GM21528 (cell line): ENCODE measurements at regions not wholly inside any gene's neighbourhood (a gene's known extent, or its start where the extent isn't known, plus 50 kb on each side); places are given as distances from the start of the nearest gene placed in this dataset.
"Not testable (repeated sequence)": the region's sequence is repeated elsewhere in the genome, so short reads cannot be mapped to it uniquely, and the experiment has no call there.

Experiments
- ATAC-seq: cut with Tn5 transposase; IDR thresholded peaks from one replicate; pipeline ENCODE4 v1.9.1; 2021; ENCODE audit warnings: mild to moderate bottlenecking, moderate library complexity; ENCODE audit not compliant: unreplicated experiment, low FRiP score

DNA sequence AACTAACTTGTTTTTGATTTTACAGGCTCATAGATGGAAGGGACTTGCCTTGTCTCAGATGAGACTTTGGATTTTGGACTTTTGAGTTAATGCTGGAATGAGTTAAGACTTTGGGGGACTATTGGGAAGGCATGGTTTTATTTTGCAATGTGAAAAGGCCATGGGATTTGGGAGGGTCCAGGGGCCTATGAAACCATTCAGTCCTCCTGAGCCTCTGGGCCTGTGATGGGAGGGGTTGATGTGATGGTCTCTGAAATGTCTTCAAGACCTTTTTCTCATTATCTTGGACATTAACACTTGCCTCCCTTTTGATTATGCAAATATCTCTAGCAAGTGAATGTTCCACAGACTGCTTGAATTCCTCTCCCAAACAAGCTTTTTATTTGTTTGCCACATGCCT is 346.0 kb upstream of the DIPK2B start:
- not testable (repeated sequence) for ATAC-seq

DNA sequence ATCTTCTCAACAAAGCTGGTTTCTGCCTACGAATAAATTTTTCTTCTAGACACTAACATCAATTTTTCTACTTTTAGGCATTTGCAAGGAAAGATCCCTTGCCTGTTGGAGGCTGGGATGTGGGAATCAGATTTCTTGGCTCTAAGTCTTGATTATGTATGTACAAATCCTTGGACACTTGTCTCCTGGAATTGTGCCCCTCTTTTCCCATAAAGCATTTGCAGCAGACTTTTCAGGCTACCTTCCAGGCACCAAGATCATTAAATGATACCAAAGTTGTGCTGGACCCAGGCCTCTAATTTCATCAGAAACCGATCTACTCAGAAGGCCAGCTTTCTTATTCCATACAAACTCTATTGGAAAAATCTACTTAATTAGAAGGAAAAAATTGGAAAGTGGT is 339.5 kb upstream of the DIPK2B start:
- no peak for ATAC-seq

DNA sequence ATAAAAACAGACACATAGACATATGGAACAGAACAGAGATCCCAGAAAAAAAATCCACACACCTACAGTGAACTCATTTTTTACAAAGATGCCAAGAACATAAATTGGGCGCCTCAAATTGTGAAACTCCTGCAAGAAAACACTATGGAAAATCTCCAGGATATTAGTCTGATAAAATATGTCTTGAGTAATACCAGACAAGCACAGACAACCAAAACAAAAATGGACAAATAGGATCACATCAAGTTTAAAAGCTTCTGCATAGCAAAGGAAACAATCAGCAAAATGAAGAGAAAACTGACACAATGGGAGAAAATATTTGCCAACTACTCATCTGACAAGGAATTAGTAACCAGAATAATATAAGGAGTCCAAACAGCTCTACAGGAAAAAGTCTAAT is 337.3 kb upstream of the DIPK2B start:
- no peak for ATAC-seq

DNA sequence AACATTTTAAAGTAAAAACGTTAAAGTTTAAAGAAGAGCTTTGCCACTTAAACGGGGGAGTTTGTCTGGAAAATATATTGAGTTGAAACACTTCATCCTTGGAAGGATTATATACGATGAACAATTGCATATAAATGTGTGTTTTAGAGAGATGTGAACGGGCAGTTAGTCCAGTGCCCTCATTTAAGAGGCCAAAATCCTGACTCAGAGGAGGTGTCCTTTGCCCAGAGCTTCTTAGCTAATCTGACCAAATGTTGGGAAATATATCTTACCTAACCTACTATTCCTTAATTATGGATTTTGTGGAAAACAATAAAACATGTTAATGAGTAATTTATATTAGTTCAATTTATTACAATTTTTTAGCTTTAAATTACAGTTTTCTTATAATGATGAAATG is 327.2 kb upstream of the DIPK2B start:
- ATAC-seq: no peak

DNA sequence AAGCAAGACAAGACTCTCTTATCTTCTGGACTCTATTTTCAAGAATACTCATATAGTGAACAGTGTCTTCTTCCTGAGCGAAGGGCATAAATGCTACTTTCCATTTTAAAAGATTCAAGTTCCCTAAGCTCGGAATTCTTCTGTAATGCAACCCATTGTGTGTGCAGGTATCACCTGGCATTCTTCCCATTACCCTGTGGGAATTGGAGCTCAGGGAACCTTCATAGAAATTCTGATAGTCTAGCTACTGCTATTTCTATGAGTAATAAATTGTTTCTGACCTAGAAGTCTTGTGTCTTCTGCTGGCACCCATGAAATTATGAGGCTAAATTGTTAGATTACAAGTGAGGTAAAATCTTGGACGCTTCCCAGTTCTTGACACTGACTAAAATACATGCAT is 324.1 kb upstream of the DIPK2B start:
- no peak for ATAC-seq

DNA sequence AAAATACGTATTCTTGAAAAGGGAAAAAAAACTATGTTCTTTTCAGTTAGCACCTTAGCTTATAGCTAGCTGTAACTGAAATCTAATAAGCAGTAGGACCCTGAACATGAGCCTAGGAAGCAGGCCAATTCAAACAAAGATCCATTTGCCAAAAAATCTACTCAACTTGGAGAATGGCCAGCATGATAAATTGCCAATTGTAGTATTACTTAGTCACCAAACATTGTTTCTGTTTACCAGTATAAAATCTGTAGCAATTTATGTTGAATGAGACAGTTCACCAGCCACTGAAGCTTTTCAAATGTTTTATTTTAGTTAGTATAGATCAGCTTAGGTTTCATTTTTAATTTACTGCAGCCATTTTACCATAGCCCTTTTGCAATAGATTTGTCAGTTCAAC is 323.6 kb upstream of the DIPK2B start:
- ATAC-seq: no peak

DNA sequence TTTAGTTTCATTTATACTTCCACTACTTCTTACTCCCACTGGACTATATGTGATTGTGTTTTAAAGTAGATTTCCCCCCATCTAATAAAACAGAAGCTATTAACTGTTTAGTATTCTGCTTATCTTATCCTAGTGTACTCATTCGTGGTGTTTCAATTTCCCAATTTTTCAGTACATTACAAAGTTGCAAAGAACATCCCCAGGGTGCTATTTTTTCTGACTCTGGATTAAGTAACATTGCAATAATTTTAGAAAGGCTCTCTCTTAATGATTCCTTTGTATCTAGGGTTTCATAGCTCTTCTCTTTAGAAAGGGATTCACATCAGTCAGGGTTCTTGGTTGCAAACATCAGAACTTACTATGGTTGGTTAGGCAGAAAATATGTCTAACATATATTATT is 317.9 kb upstream of the DIPK2B start:
- no peak for ATAC-seq

DNA sequence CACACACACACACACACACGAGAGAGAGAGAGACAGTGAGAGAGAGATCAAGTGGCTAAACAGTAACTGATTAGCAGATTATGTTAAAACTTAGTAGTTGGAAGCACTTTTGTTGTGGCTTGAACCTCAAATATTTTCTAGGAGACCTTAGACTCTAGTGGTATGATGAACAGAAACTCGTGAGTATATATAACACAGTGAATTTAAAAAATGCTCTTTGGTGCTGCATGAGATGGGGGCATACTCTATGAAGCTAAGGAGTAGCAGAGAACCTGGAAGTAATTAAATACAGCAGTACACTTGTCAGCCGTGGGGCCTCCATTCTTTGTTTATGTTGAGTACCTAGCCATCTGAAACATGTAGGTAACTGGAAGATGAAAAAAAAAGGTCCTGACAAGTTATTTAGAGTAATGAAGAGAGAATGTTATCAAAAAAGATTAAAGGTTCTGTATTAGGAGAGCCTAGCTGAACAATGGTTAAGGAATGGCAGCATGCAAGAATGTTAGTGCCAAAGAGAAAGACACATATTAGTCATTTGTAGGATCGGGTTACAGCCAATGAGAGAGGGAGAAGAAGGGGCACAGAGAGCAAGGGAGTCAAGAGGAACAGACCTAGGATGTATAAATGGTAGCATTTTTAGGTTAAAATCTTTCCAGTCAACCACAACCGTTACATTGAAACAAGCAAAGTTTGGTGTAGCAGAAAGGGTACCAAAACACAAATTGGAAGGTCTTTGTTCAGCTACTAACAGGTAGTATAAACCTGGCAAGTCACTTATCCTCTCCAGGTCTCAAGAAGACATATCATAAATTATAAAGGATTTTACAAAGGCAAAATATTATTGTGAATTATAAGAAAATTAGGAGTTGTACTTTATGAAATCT is 316.7 kb upstream of the DIPK2B start:
- ATAC-seq: no peak

DNA sequence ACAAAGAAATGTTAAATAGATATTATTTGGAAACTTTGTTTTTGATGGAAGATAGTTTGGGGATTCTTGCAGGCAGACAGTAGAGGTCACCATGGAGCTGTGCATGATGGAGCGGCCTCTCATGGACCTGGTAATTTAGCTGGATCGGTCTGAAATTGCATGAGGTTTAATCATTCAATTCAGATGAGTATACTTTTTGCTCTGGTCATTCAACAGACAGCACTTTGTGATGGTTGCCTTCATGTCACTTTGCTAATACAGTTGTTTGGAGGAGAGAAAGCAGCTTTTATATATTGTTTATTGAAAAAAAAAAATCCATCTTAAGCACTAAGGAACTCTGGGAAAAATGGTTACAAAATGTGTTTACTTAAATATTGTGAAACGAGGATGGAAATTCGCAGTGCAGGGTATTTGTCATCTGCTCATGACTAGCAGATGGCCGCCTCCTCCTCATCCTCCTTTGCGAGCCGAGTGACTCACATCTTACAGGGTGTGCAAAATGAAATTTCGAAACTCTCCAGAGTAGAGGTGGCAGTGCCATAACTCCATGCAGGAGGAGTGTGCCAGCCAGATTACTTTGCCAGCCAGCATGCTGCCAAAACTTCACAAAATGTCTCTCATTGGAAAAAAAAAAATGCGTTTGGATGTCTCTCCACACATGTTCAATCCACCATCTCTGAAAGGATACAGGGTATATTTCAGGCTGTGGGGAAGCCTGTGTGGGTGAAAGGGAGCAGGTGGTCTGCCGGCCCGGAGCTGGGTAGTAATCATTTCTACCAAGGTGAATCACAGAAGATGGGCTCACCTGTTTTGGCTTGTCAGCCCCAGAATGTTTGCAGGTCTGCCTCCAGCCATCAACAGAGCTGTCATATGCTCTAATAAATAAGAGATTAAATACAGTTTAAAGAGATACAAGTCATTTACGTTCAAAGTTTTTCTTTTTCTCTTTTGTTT is 314.9 kb upstream of the DIPK2B start:
- ATAC-seq: no peak

DNA sequence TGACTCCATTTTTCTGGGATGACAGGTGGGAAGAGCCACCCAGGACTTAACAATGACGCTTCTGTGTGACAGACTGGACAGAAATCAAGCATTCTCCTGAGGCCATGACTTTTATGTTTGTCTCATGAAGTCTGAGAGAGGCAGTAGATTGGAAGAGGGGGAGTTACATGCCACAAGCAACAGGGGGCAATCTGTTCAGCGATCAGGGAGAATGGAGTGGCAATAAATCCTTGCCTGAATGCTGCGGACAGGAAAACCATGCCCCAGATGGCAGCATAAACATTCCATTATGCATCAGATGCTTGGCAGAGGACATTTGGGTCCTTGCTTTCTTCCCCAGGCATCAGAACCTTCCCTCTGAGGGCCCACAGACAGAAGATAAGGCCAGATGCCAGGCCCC is 312.4 kb upstream of the DIPK2B start:
- ATAC-seq: no peak

DNA sequence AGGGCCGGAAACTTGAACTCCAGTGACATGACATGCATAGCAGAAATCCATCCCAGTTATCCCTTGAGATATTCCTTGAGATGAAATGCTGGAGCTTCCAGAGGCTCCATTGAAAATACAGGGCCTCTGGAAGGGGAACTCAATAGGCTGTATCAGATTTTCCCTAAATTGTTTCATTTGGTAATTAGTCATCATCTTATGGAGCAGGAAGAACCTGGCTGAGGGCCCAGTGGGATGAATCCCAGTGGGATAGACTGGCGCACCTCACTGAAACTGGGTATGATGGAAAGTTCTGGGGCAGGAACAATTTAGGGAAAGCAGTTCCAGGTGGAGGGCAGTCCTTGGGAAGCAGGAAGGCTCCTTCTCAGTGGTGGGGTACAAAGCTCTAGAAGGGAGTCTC is 307.8 kb upstream of the DIPK2B start:
- no peak for ATAC-seq

DNA sequence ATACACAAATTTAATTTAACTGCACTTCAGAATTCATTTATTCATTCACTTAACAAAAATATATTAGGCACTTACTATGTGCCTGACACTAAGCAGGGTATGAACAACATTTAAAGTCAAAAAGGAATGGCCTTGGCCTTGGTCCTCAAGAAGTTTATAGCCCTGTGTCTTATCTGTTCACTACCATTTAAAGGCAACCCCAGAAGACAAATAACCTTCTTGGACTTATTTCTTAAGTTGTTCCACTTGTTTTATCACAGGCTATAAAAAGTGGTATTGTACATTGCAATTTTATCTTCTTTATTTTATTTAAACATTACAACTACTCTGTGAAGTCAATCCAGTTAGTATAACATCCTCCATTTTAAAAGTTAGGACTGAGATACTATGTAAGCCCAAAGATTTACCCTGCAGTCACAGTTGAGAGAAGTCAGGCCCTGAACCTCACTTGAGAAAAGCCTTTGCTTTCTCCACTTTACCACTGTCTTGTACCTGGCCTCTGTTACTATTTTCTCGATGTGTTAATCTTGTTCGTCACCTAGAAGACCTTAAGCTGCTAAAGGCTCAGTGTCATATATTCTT is 305.6 kb upstream of the DIPK2B start:
- no peak for ATAC-seq

DNA sequence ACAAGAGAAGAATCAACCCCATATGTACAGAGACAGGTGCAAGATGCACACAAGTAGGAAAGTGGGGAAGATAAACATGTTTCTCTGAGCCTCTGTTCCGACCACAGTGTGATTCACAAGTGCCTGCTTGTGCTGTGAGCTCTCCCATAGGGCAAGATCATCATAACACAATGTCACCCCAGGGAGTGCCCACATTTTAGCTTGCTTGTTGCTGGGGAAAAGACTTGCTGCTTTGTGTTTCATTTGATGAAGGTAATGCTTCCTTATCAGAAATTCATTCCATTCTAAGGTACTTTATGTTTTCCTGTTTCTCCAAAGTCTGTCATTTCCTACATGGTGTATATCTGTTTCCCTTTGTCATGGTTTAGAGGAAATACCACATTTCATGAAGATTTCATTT is 304.5 kb upstream of the DIPK2B start:
- no peak for ATAC-seq

DNA sequence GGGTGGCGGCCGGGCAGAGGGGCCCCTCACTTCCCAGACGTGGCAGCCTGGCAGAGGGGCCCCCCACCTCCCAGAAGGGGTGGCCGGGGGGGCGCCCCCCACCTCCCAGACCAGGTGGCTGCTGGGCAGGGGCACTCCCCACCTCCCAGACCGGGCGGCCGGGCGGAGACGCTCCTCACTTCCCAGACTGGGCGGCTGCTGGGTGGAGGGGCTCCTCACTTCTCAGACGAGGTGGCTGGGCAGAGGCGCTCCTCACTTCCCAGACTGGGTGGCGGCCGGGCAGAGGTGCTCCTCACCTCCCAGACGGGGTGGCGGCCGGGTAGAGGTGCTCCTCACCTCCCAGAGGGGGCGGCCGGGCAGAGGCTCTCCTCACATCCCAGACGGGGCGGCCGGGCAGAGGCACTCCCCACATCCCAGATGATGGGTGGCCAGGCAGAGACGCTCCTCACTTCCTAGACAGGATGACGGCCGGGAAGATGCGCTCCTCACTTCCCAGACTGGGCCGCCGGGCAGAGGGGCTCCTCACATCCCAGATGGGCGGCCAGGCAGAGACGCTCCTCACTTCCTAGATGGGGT is 303.2 kb upstream of the DIPK2B start:
- ATAC-seq: not testable (repeated sequence)

DNA sequence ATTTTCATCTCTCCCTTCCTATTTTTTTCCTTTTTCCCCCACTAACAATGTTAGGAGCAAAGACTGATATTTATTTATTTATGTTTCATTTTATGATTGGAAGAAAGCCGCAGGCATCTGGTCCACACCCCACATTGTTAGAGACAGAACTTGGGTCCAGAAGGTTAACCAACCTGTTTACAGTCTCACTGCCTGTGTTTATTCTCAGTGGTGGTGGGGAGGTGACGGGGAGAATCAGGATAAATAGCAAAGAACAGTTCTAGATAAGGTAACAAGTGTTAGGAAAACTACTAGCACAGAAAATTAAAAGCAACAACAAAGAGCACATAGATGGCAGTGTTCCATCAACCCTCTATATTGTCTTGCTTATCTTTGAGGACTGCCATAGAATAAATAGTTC is 301.7 kb upstream of the DIPK2B start:
- no peak for ATAC-seq

DNA sequence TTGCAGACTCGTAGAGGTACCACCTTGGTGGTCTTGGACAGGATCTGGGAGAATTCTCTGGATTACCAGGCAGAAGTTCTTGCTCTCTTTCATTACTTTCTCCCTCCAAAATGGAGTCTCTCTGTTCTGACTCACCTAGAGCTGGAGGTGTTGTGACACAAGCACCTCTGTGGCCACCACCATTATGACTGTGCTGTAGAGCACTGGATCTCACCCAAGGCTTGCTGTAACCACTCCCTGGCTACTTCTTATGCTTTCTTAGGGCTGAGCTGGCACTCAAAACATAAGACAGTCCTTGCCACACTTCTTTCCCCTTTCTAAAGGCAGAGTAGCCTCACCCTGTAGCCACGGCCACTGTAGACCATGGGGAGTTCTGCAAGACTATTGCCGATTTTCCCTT is 296.6 kb upstream of the DIPK2B start:
- ATAC-seq: no peak

DNA sequence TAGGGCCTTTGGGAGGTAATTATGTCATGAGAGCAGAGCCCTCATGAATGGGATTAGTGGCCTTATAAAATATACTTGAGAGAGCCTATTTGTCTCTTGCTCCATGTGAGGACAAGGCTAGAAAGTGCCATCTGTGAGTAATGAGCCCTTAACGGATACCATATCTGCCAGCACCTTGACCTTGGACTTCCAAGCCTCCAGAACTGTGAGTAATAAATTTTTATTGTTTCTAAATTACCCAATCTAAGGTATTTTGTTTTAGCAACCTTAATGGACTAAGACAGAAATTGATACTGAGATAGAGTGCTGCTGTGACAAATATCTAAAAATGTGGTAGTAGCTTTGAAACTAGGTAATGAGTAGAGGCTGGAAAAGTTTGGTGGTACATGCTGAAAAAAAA is 285.0 kb upstream of the DIPK2B start:
- no peak for ATAC-seq

DNA sequence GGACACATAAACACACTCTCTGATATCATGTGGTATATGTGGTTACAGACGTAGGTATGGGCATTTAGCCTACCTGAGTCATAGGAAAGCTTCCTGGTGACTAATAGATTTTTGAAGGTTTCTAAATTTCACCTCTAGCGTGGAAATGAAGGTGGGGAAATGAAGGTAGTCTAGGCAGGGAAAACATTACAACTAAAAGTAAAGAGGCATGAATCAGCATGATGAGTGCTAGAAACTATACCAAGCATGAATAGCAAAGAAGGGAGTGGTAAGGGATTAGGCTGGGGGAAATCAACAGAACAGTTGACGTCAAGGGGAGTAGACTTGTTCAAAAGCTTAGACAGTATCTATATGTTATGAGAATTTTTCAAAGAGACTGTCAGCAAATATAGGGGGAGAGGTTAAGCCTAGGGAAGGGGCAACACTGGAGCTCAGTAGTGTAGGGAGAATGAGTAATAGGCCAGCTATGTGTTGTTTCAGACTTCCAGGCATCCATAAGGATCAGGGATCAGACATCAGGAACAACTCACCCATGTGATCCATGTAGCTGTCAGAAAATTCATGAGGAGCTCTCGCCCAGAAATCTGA is 279.3 kb upstream of the DIPK2B start:
- ATAC-seq: no peak

DNA sequence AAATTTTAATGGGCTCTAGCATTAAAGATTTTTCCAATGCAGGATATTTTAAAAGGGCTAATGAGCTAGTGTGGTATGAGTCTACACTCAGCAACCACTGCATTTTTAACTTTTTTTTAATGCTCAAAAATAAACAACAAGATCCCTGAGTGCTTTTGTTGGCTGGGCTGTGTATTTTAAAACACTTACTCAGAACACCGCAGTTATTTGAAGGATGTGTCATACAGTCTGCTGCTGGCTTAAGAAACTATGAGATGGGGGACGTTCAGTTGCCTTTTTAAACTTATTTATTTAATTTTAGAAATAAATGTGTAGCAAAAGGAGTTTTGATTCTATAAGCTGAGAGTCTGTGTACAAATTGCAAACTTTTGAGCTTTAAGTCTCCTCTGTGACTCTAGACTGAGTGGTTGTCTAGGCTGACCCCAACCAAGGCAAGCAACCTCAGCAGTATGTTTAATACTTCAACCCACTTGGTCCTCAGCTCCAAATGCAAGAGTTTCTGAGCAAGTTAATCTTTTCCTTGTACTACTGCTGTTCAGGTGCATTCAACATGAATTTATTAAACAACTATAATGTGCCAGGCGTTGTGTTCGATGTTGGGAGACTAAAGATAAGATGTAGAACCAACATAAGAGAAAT is 278.6 kb upstream of the DIPK2B start:
- ATAC-seq: no peak

DNA sequence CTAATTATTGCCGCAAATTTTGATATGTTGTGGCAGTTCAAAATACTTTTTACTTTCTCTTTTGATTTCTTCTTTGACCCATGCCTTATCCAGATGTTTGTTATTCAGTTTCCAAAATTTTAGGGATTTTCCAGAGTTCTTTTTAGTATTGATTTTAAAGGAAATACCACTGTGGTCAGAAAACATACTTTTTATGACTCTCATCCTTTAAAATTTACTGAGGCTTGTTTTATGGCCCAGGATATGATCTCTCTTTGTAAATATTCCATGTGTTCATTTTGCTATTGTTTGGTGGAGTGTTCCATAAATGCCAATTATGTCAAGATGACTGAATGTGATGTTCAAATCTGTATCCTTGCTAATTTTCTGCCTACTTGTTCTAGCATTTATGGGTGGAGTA is 272.3 kb upstream of the DIPK2B start:
- no peak for ATAC-seq
